Calu3 (cell line): ENCODE measurements at regions not wholly inside any gene's neighbourhood (a gene's known extent, or its start where the extent isn't known, plus 50 kb on each side); places are given as distances from the start of the nearest gene placed in this dataset.

ENCODE experiments used
- BruUV-seq: library from RNA; stranded (reverse); fragments of 400-500 nt; replicated peaks from 2 replicates; lab custom pipeline; 2021; lab: Mats Ljungman, UMichigan
- CTCF ChIA-PET: fragments of 300-600 bp; sonication (Branson Sonifier 250); formaldehyde crosslinking; loops from one replicate; lab custom pipeline; 2022; ENCODE audit warnings: antibody characterized with exemption; lab: Charles Lee
- DNase-seq: peaks from one replicate; pipeline ENCODE4 v3.0.0; 2022
- H3K27ac Mint-ChIP-seq: one replicate; pipeline ENCODE4 v1.8.0; 2022; ENCODE audit warnings: mixed read lengths; ENCODE audit not compliant: unreplicated experiment
- H3K27me3 Mint-ChIP-seq: one replicate; pipeline ENCODE4 v1.8.0; 2022; ENCODE audit warnings: mixed read lengths; ENCODE audit not compliant: unreplicated experiment
- H3K36me3 Mint-ChIP-seq: one replicate; pipeline ENCODE4 v1.8.0; 2022; ENCODE audit warnings: mild to moderate bottlenecking, moderate library complexity, mixed read lengths; ENCODE audit not compliant: insufficient read depth, unreplicated experiment
- H3K4me1 Mint-ChIP-seq: one replicate; pipeline ENCODE4 v1.8.0; 2022; ENCODE audit warnings: mild to moderate bottlenecking, low read depth, mixed read lengths; ENCODE audit not compliant: unreplicated experiment
- H3K4me3 Mint-ChIP-seq: one replicate; pipeline ENCODE4 v1.8.0; 2022; ENCODE audit warnings: mild to moderate bottlenecking, low read depth, moderate library complexity, mixed read lengths; ENCODE audit not compliant: unreplicated experiment
- H3K9me3 Mint-ChIP-seq: one replicate; pipeline ENCODE4 v1.8.0; 2022; ENCODE audit warnings: low read depth, mixed read lengths; ENCODE audit not compliant: unreplicated experiment
- CTCF ChIP-seq: fragments of 200-600 bp; IDR thresholded peaks from one replicate; pipeline ENCODE4 v1.8.0; 2022; ENCODE audit warnings: antibody characterized with exemption; ENCODE audit not compliant: unreplicated experiment
- intact Hi-C: fragments of 100-400 bp; cut with micrococcal nuclease; formaldehyde crosslinking; loops from one replicate; pipeline ENCODE4 v1.10.0; 2022; ENCODE audit not compliant: unreplicated experiment

- no TSS peak for BruUV-seq
- CTCF ChIA-PET, result no interaction called here
- no peak for DNase-seq
- H3K4me1 Mint-ChIP-seq, result no peaks in the 10 kb centered on the region
- H3K4me3 Mint-ChIP-seq, result no peak overlapping the region
- intact Hi-C loops, result no loop called here
- H3K27ac Mint-ChIP-seq, result no peak overlapping the region
- no peaks in the 10 kb centered on the region for H3K27me3 Mint-ChIP-seq
- no peaks in the 10 kb centered on the region for H3K36me3 Mint-ChIP-seq
- no peaks in the 10 kb centered on the region for H3K9me3 Mint-ChIP-seq
- no peak for TF ChIP-seq CTCF
Observed at GRCh38 chr4:181688432-181688831, 554.8 kb upstream of the TENM3 start.

- H3K27ac Mint-ChIP-seq, result no peak overlapping the region
- H3K9me3 Mint-ChIP-seq, result no peaks in the 10 kb centered on the region
- CTCF ChIA-PET, result no interaction called here
- no peak overlapping the region for H3K4me3 Mint-ChIP-seq
- no peaks in the 10 kb centered on the region for H3K27me3 Mint-ChIP-seq
- no peaks in the 10 kb centered on the region for H3K36me3 Mint-ChIP-seq
- no peak for TF ChIP-seq CTCF
- H3K4me1 Mint-ChIP-seq, result no peaks in the 10 kb centered on the region
- DNase-seq, result no peak
- intact Hi-C loops, result no loop called here
- no TSS peak for BruUV-seq
Observed at GRCh38 chr4:181688872-181689271, 554.3 kb upstream of the TENM3 start.

- no peak for DNase-seq
- Mint-ChIP-seq H3K27ac (no peak overlapping the region), H3K36me3 (no peaks in the 10 kb centered on the region), H3K4me1 (no peaks in the 10 kb centered on the region), H3K9me3 (no peaks in the 10 kb centered on the region), H3K4me3 (no peak overlapping the region), H3K27me3 (no peaks in the 10 kb centered on the region)
- TF ChIP-seq CTCF, result no peak
- BruUV-seq, result no TSS peak
- CTCF ChIA-PET, result interaction anchor here (0.6 kb wide), 1 partner anchor 850 kb away, joined by 3 read pairs; no protein-coding TSS in a partner anchor
- intact Hi-C loops, result no loop called here
Observed at GRCh38 chr4:181690498-181690897, 552.7 kb upstream of the TENM3 start.

GRCh38 chr4:181692965-181693364 lies 550.2 kb upstream of the TENM3 start:
- no peak overlapping the region for H3K27ac Mint-ChIP-seq
- no peaks in the 10 kb centered on the region for H3K9me3 Mint-ChIP-seq
- H3K4me1 Mint-ChIP-seq, result no peaks in the 10 kb centered on the region
- TF ChIP-seq CTCF, result no peak
- no TSS peak for BruUV-seq
- no peaks in the 10 kb centered on the region for H3K36me3 Mint-ChIP-seq
- intact Hi-C loops, result no loop called here
- CTCF ChIA-PET, result no interaction called here
- H3K27me3 Mint-ChIP-seq, result no peaks in the 10 kb centered on the region
- no peak for DNase-seq
- no peak overlapping the region for H3K4me3 Mint-ChIP-seq

- TF ChIP-seq CTCF, result no peak
- CTCF ChIA-PET, result no interaction called here
- no peak overlapping the region for H3K27ac Mint-ChIP-seq
- H3K4me3 Mint-ChIP-seq, result no peak overlapping the region
- no peaks in the 10 kb centered on the region for H3K27me3 Mint-ChIP-seq
- BruUV-seq, result no TSS peak
- H3K36me3 Mint-ChIP-seq, result no peaks in the 10 kb centered on the region
- no peak for DNase-seq
- H3K9me3 Mint-ChIP-seq, result no peaks in the 10 kb centered on the region
- no peaks in the 10 kb centered on the region for H3K4me1 Mint-ChIP-seq
- intact Hi-C loops, result no loop called here
Observed at GRCh38 chr4:181693517-181693916, 549.7 kb upstream of the TENM3 start.
